Left hindlimb (tissue), 1 donor: ENCODE measurements at regions not wholly inside any gene's neighbourhood (a gene's known extent, or its start where the extent isn't known, plus 50 kb on each side); places are given as distances from the start of the nearest gene placed in this dataset.
"Not testable (repeated sequence)": the region's sequence is repeated elsewhere in the genome, so short reads cannot be mapped to it uniquely, and the experiment has no call there.

Experiments used
- DNase-seq: peaks from one replicate; pipeline ENCODE4 v3.0.0-alpha.2; 2018

DNA sequence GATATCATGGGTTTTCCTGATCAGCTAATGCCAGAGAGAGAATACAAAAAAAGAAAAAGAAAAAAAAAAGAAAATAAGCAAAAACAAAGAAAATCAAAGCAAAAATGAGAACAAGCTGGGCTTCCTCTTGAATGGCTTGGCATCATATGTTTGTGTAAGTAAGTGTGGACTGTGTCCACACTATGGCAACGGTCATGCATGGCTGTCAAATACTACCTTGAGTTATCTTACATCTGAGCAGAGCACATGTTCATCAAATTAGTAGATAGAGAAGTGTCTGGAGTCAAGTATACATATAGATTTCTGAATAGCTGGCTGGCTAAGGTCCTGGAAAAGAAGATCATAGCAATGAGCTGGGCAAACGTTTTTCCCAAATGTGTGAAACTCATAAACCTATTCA, 470.2 kb downstream of the RPIA start:
- DNase-seq = not testable (repeated sequence)

DNA sequence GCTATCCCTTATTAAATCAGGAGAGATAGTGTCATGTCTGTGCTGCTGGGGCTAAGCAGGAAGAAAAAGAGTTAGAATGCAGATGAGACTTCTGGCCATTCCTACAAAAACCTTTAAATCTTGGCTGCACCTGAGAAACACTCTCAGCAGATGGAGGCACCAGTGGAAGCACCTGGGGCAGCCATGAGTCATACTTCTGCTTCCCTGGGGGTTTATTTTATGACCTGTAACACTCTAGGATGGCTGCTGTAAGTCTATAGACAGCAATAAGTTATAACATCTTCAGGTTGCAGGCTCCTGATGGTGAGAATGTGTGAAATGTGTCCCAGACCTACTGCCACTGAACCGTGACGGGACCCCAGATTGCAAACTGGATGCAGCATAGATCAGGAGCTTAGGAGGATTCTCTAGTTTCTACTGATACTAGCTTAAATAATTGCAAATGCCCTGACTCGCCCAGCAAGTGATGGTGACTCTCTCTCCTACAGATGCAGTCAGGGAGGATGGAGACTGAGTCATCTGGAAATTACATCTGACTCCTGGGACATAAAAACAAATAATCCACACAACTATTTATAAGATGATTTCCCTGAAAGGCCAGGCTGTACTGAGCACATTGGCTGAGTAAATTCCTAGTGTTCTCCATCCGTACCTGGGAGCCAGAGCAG, 479.2 kb downstream of the RPIA start:
- not testable (repeated sequence) for DNase-seq

DNA sequence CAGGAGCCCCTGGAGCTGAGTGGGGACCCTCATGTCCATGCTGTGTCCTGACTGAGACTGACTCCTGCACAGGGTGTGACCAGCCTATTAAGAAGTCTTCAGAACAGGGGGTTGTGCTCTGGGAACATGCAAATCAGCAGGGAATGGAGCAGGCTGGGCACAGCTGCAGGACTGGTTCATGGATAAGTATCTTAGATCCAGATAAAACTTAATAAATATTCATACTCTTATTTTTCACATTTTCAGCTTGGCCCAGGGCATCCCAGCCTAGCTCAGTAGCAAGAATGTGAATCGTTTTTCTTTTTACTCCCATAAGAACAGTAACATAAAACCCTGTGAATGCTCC, 479.7 kb downstream of the RPIA start:
- not testable (repeated sequence) for DNase-seq

DNA sequence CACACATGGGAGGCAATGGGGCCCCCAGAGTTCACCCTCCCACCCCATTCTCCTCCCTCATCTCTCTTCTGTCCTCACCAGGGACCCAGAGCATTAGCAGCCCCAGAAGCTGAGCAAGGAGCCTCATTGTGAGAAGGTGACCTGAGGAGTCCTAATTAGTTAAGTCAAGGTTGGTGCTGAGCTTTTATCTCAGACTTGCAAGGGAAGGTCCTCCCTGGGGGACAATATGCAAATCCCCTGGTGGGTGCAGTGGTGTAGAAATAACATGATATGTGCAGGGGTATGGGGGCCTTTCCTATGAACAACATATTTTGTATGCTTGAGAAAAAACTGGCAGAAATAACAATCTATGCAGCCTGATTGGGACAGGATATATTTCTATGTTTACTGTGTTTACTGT, 485.5 kb downstream of the RPIA start:
- not testable (repeated sequence) for DNase-seq

DNA sequence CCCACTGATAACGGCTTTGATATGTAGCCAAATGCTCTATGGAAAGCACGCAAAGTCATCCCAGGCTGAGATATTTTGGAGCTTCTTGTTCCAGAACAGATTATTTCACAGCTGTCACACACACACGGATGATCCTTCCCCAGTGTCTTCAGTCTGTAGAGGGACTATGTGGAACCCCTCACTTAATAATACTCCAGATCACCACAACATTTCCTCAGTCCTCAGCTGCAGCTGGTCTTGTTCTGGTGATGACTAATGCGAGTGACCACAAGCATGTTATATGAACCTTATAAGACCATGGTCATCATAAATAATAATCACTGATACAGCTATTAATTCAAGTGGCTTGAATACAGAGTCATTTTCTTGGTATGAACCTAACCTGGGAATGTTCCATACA, 490.7 kb downstream of the RPIA start:
- not testable (repeated sequence) for DNase-seq

DNA sequence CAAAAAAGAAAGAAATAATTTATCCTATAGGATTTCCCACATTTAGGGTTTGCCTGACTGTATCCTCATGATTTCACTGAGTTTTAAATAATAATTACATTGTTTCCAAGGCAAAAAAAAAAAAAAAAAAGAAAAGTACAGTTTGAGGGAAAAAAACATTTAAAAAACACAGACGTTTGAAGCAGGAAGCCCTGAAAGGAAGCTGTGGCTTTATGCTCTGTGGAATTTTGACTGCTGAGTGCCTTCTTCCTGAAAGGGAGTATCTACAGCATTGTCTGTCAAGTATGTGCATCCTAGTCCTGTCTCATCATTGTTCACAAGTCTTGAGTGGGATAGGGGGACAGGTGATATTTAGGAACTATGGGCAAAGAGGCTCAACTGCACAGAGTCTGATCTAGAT, 493.3 kb downstream of the RPIA start:
- DNase-seq = not testable (repeated sequence)

DNA sequence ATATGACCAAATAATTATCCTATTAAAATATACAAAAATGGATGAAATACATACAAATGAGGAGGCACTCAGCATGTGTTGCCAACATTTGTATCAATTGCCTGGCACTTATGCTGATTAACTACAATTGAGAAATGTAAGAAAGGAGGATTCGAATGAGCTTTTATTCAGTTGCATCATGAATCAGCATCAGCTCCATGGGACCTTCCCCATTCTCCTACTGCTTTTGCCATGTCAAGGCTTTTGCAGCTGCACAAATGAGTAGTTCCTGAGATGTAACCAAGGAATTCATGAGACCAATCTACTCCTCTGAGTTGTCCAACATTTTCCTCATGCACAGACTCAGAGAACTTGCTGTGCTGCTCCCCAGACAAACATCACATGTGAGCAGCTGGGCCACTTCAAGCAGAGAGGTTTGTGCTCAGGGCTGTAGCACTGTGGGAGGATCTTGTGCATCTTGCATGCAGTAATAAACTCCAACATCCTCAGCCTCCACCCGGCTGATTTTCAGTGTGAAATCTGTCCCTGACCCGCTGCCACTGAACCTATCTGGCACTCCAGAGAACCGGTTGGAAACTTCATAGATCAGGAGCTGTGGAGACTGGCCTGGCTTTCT, 504.3 kb downstream of the RPIA start:
- not testable (repeated sequence) for DNase-seq

DNA sequence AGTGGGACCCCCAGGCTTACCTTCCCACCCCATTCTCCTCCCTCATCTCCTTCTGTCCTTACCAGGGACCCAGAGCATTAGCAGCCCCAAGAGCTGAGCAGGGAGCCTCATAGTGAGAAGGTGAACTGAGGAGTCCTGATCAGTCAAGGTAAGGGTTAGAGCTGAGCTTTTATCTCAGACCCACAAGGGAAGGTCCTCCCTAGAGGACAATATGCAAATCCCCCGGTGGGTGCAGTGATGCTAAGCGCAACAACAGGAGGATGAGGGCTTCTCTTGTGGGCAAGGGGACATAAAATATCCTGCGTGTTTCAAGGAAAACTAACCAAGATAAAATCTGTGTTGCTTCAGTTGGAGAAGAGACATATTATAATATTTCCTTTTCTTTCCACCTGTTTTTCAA, 505.2 kb downstream of the RPIA start:
- not testable (repeated sequence) for DNase-seq

DNA sequence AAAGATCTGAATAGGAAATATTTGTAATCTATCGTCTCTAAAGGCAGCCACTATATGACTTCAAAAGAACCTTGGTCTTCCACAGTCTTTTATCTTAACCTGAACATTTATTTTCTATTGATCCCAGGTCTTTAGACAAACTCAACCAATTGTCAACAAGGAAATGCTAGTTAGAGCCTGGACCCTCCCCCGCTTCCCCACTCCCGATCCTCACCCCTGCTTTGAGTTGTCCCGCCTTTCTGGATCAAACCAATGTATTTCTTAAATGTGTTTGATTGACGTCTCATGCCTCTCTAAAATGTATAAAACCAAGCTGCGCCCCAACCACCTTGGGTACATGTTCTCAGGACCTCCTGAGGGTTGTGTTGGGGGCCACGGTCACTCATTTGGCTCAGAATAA, 506.6 kb downstream of the RPIA start:
- DNase-seq = not testable (repeated sequence)

DNA sequence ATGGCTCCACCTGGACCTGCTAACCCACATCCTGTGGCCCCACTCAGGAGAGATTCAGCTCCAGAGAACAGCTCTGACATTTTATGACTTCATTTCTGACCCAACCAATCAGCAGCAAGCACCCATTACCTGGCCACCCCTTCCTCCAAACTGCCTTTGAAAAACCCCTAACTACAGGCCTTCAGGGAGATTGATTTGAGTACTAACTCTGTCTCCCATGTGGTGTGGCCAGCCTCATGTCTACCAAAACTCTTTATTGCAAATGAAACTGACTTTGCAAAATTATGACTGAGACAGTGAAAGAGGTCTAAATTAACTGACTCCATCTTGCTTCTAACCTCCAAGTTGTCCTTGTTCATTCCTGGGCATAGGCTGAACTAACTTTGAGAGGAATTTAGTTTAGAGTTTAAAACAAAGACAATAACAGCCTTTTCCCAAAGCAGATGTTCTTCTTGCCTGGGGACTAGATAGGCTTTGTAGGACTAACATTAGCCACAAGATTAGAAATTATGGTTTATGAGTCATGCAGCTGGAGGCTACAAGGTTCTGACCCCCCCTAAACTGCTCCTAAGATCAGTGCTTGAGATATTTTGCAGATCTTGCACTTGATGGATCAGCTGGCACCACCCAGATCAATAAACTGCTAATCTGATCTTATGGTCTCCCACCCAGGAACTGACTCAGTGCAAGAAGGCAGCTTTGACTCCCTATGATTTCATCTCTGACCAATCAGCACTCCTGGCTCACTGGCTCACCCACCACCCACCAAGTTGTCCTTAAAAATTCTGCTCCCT, 508.2 kb downstream of the RPIA start:
- not testable (repeated sequence) for DNase-seq

DNA sequence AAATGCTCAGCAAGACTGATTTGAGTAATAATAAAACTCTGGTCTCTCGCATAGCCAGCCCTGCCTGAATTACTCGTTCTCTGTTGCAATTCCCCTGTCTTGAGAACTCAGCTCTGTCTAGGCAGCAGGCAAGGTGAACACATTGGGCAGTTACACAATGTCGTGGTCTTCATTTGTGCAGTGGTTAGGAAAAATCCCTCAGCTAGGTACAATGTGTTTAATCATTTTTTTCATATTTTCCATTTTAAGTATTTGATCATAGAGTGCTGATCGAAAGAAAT, 508.7 kb downstream of the RPIA start:
- not testable (repeated sequence) for DNase-seq

DNA sequence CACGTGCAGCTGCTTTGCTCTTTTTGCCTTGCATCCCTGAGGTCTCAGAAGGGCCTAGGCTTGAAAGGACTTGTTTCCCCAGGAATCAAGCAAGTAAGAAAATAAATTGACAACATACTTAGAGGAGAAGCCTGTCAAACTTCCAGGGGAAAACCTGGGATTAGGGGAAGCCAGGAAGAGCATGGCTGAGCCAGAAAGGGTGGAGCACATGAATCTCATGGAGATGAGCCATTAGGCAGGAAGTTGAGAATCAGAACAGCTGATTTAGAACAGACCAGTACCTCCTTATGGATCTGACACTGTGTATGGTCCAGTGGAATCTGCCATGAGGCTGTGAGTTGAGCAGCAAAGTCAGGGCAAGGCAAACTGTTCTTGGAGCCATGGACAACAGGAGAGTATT, 511.0 kb downstream of the RPIA start:
- not testable (repeated sequence) for DNase-seq

DNA sequence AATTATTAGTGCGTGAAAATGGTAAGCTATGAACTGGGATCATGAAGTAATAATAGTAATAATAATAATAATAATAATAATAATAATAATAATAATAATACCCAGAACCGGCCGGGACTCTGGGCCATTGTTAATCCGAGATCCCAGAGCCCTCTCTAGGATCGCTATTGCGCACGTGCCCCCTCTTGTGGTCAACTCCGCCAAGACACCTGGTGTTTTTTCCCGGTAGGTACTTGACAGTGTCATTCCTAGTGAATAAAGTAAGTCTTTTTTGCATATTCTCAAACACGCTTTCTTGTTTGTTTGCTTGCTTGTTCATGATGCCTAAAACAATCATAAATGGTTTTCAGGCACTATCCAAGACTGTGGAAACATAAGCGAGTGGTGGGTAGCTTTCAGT, 513.7 kb downstream of the RPIA start:
- not testable (repeated sequence) for DNase-seq

DNA sequence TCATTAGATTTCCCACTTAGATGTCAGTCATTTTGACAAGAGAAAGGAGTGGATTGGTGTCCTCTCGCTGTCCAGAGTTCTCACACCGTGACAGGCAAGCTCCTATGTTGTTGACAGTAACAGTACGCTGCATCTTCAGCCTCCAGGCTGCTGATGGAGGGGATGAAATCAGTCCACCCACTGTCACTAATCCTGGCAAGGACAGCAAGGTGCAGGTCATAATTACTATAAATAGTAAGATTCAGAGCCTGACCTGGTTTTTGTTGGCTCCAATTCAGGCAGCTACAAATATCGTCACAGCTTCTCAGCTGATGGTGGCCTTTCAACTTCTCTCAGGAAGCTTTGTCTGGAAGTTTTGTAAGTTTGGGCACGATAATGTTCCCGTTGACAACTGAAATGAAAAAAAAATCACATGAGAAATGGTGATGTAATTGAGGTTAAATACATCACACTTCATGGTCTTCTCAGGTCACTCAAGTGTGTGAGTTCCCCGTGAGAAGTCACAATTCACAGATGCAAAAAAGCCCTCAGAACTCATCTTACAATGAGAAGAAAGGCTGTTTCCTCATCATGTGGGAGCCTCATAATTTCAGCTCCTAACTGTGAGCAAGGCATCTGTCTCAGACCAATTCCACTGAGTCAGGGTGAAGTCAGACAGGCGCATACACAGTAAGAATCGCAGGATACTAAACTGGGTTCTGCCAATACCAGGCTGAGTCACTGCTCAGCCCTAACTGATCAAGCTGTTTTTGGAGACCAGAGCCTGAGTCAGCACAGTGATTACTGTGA, 516.9 kb downstream of the RPIA start:
- DNase-seq = not testable (repeated sequence)

DNA sequence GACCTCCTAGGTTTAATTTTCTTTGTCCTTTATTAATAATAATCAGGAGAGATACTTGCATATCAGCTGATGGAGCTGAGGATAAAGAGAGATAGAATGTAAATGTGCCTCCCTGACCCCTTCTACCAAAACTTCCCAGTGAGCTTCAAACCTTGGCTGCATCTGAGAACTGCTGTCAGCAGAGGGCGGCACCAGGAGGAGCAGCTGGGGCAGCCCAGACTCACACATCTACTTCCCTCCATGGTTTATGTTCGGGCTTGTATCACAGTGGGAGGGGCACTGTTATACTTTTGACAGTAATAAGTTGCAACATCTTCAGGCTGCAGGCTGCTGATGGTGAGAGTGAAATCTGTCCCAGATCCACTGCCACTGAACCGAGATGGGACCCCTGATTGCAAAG, 521.7 kb downstream of the RPIA start:
- DNase-seq = not testable (repeated sequence)

DNA sequence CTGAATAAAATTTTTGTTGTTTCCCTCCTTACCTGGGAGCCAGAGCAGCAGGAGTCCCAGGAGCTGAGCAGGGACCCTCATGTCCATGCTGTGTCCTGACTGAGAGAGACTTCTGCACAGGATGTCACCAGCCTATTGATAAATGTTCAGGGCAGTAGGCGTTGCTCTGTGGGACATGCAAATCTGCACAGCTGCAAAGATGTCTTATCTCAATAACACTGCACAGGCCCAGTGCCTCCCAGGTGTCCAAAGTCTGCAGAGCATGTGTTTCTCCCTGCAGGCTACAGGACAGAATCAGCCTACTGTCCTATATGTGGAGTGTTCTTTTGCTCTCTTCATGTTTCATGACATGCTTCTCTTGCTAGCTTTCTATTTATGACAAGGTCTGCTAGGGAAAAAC, 522.3 kb downstream of the RPIA start:
- not testable (repeated sequence) for DNase-seq

DNA sequence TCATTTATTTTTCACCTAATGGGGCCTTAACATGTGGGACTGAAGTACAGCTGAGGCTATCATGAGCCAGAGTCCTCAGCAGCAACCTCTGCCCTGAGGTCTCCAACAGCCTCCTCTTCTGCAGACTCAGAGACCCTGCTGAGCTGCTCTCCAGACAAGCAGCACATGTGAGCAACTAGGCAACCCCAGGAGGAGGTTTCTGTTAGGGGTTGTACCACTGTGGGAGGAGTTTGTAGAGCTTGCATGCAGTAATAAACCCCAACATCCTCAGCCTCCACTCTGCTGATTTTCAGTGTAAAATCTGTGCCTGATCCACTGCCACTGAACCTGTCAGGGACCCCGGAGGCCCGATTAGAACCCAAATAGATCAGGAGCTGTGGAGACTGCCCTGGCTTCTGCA, 530.0 kb downstream of the RPIA start:
- not testable (repeated sequence) for DNase-seq

DNA sequence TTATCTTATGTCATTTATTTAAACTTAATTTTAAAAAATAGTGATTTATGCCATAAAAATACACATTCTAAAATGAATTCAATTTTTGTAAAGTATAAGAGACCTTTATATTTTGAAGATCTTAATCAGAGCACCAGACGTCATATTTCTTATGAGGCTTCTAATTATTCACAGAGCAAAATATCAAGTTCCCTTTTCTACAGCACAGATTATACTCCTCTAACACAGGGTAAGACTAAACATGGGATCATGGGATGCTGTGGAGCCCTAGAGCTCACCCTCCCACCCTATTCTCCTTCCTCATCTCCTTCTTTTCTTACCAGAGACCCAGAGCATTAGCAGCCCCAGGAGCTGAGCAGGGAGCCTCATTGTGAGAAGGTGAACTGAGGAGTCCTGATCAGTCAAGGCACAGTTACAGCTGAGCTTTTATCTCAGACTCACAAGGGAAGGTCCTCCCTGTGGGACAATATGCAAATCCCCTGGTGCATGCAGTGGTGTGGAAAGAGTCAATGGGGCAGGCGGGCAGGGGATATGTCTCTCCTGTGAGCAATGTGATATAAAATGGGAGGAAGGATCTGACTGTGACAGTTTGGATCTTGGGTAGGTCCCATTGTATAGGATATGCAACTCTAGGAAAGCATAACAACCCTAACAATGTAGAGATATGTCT, 530.7 kb downstream of the RPIA start:
- DNase-seq = not testable (repeated sequence)

DNA sequence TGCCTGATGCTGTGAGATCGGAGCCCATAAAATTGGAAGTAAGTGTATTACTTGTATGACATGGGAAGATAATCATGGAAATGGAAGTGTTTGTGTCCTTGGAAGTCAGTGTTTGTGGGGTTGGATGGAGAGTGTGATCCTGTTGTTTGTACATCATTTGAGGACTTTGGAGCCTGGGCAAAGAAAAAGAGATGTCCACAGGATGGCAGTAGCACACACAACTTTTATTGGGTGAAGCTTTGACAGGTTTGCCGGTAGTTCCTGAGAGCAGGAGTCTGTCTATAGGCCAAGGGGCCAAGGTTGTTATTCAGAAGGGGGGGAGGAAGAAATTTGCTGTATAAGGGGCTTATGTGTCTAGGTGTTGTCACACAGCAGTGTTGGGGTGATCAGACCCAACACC, 533.3 kb downstream of the RPIA start:
- DNase-seq = not testable (repeated sequence)

DNA sequence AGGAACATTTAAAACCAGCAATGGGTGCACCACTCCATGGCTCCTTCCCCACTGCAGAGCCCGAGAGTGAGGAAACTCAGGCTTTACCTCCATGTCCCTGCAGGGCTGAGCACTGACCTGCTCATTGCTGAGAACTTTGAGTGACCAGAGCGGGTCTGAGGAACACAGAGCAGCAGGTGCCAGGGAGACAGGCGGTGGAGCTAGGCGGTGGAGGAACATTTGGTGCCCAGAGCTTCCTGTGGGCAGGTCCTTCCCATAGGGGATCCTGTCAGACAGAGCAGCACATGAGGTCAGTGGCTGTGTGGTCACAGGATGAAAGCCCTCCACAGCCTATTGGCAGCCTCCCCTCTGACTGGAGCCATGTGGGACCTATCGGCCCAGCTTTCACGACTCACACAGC, 538.5 kb downstream of the RPIA start:
- DNase-seq = not testable (repeated sequence)

DNA sequence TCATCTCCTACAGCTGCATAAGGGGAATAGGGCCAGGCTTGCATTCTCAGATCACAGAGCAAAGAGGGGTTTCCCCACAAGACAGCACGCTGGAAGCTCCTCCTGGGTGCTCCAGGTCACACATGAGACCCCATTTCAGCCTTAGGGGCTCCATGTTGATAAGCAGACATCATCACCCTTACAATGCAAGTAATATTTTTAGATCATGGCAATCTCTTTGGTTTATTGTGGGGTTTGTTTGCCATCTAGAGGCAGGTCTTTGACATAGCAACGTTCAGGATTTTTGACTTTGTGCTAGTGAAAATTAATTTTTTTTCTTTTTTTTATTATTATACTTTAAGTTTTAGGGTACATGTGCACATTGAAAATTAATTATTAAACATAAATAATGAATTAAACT, 539.8 kb downstream of the RPIA start:
- not testable (repeated sequence) for DNase-seq

DNA sequence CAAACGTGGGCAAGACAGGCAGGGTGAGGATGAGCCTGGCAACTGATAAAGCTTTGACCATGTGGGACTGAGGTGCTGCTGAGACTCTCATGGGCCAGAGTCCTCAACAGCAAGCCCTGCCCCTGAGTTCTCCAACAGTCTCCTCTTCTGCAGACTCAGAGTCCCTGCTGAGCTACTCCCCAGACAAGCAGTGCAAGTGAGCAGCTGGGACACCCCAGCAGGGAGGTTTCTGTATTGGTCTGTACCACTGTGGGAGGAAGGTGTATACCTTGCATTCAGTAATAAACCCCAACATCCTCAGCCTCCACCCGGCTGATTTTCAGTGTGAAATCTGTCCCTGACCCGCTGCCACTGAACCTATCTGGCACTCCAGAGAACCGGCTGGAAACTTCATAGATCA, 542.5 kb downstream of the RPIA start:
- DNase-seq = not testable (repeated sequence)
